HG03565 (cell line): ENCODE measurements at regions not wholly inside any gene's neighbourhood (a gene's known extent, or its start where the extent isn't known, plus 50 kb on each side); places are given as distances from the start of the nearest gene placed in this dataset.
"Not testable (repeated sequence)": the region's sequence is repeated elsewhere in the genome, so short reads cannot be mapped to it uniquely, and the experiment has no call there.

Experiments
- ATAC-seq: cut with Tn5 transposase; IDR thresholded peaks from one replicate; pipeline ENCODE4 v1.9.1; 2021; ENCODE audit warnings: mild to moderate bottlenecking, moderate library complexity; ENCODE audit not compliant: unreplicated experiment

GRCh38 chr9:40909821-40910220 is 218.7 kb downstream of the FOXD4L6 start:
- no peak for ATAC-seq

GRCh38 chr9:40909111-40909510 is 219.4 kb downstream of the FOXD4L6 start:
- ATAC-seq = not testable (repeated sequence)

- ATAC-seq = no peak
Measured at GRCh38 chr9:40907657-40908624, 220.5 kb downstream of the FOXD4L6 start.

- not testable (repeated sequence) for ATAC-seq
Measured at GRCh38 chr9:40906879-40907278, 221.6 kb downstream of the FOXD4L6 start.

GRCh38 chr9:40892315-40892714 is 236.2 kb downstream of the FOXD4L6 start:
- not testable (repeated sequence) for ATAC-seq

- ATAC-seq = not testable (repeated sequence)
Measured at GRCh38 chr9:40885858-40886257, 242.6 kb downstream of the FOXD4L6 start.

- not testable (repeated sequence) for ATAC-seq
Measured at GRCh38 chr9:40884902-40885490, 243.5 kb downstream of the FOXD4L6 start.

GRCh38 chr9:40884072-40884901 is 244.2 kb downstream of the FOXD4L6 start:
- ATAC-seq = no peak

- not testable (repeated sequence) for ATAC-seq
Measured at GRCh38 chr9:40883423-40884071, 244.9 kb downstream of the FOXD4L6 start.

- not testable (repeated sequence) for ATAC-seq
Measured at GRCh38 chr9:40873753-40874295, 254.7 kb downstream of the FOXD4L6 start.

- ATAC-seq = not testable (repeated sequence)
Measured at GRCh38 chr9:40868437-40868836, 260.0 kb downstream of the FOXD4L6 start.
